Suprapubic skin (tissue), 3 donors: ENCODE measurements at regions not wholly inside any gene's neighbourhood (a gene's known extent, or its start where the extent isn't known, plus 50 kb on each side); places are given as distances from the start of the nearest gene placed in this dataset.

ENCODE experiments used
- CTCF ChIP-seq, 2 donors: fragments of 200-600 bp in 1 of 2; fragments of 450-650 bp in 1 of 2; sonication (generic) in 1 of 2; IDR thresholded peaks; one replicate each; pipeline ENCODE4 v1.5.1; 2016 to 2019; ENCODE audit warnings: antibody characterized with exemption in 2 of 2, mild to moderate bottlenecking in 1 of 2, moderate library complexity in 1 of 2
- EP300 ChIP-seq: sonication (generic); formaldehyde crosslinking; IDR thresholded peaks from one replicate; pipeline ENCODE4 v1.6.1; 2017; ENCODE audit warnings: antibody characterized with exemption
- POLR2A ChIP-seq, 2 donors: fragments of 450-650 bp; IDR thresholded peaks; one replicate each; pipeline ENCODE4 v1.6.1; 2017; ENCODE audit warnings: antibody characterized with exemption in 2 of 2, mild to moderate bottlenecking in 2 of 2, moderate library complexity in 2 of 2

GRCh38 chr12:60399064-60399463, 803.2 kb downstream of the SLC16A7 start:
- no peak for TF ChIP-seq CTCF (IDR thresholded peaks at IDR 0.05)
- TF ChIP-seq EP300, result no peak
- TF ChIP-seq POLR2A (IDR thresholded peaks at IDR 0.05), result no peak
